Superior temporal gyrus (tissue), 1 donor: ENCODE measurements at regions not wholly inside any gene's neighbourhood (a gene's known extent, or its start where the extent isn't known, plus 50 kb on each side); places are given as distances from the start of the nearest gene placed in this dataset.
"Not testable (repeated sequence)": the region's sequence is repeated elsewhere in the genome, so short reads cannot be mapped to it uniquely, and the experiment has no call there.

Source experiments
- DNase-seq: peaks from one replicate; pipeline ENCODE4 v3.0.0-alpha.2; 2016; ENCODE audit errors: extremely low spot score

- DNase-seq, result not testable (repeated sequence)
These were observed 193.6 kb downstream of the FAM72C start for GRCh38 chr1:143778178-143778577.

DNA sequence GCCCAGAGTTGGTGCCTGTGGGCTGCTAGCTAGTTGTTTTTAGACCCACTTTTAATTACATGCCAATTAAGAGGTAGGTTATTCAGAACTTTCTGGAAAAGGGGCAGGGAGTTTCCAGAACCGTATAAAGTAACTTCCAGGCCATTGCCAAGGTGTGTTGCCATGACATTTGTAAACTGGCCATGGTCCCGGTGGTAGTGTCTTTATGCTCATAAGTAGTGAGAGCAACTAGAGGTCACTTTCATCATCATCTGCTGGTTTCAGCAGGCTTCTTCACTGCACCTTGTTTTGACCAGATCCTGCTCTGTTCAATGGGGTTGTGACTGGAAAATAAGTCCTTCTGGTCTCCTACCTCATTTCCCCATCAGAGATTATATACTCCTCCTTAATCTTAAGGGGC lies 207.0 kb downstream of the FAM72C start:
- peak; percentile 6 for DNase-seq

GRCh38 chr1:143760366-143760765 lies 211.4 kb downstream of the FAM72C start:
- DNase-seq, result not testable (repeated sequence)

DNA sequence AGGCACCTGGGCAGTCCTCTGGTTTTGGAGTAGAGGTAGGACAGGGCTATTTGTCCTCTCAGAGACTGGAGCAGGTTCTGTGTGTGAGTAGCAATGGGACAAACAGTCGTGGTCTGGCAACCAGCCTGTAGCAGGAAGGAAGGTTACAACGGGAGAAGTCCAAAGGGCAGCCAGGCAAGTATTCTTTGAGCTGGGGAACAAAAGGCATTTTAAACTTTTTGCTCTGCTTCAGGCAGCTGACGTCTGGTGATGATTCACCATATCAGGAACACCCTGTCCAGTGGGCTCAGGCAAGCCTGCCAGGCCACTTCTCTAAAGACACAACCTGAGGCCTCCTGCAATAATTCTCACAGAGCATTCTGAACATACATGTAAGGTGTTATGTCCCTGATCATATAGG lies 215.8 kb downstream of the FAM72C start:
- not testable (repeated sequence) for DNase-seq

DNA sequence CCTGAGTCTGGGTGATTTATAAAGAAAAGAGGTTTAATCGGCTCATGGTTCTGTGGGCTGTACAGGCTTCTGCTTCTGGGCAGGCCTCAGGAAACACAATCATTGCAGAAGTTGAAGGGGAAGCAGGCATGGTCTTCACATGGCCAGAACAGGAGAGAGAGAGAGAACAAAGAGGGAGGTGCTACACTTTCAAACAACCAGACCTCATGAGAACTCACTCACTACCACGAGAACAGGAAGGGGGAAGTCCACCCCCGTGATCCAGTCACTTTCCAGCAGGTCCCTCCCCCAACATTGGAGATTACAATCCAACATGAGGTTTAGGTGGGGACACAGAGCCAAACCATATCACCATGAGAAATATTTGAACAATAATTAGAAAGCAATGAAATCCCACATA lies 222.9 kb downstream of the FAM72C start:
- no peak for DNase-seq

GRCh38 chr1:143736562-143736961 lies 235.2 kb downstream of the FAM72C start:
- no peak for DNase-seq

GRCh38 chr1:143735764-143736461 lies 235.9 kb downstream of the FAM72C start:
- DNase-seq, result peak; percentile 12

- DNase-seq, result not testable (repeated sequence)
These were observed 237.5 kb downstream of the FAM72C start for GRCh38 chr1:143734261-143734660.

GRCh38 chr1:143730890-143731289 lies 240.9 kb downstream of the FAM72C start:
- DNase-seq, result not testable (repeated sequence)

DNA sequence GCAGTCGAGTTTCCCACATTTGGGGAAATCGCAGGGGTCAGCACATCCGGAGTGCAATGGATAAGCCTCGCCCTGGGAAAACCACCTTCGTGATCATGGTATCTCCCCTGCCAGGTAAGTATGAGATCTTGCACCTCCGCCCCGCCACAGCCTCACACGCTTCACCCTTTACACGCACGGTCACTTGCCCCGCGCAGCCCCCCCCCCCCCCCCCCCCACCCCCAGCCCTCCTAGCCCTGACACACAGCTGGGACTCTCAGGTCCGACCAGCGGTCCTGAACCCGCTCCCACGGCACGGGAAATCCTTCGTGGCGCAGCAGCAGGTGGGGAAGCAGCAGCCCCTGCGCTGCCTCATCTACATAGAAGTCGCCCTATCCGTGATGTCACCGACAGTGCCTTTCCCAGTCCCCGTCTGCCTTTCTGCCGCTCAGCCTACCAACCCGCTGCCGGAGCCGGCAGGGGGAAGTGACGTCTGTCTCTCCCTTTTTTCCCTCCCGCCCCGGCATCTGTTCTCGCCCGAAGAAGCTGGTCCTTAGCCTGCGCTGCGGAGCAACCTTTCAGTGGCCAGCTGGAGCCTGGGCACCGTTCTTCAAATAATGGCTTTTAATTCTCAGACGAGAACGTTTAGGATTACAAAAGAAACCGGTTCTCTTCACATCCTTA lies 242.2 kb downstream of the FAM72C start:
- DNase-seq, result not testable (repeated sequence)

DNA sequence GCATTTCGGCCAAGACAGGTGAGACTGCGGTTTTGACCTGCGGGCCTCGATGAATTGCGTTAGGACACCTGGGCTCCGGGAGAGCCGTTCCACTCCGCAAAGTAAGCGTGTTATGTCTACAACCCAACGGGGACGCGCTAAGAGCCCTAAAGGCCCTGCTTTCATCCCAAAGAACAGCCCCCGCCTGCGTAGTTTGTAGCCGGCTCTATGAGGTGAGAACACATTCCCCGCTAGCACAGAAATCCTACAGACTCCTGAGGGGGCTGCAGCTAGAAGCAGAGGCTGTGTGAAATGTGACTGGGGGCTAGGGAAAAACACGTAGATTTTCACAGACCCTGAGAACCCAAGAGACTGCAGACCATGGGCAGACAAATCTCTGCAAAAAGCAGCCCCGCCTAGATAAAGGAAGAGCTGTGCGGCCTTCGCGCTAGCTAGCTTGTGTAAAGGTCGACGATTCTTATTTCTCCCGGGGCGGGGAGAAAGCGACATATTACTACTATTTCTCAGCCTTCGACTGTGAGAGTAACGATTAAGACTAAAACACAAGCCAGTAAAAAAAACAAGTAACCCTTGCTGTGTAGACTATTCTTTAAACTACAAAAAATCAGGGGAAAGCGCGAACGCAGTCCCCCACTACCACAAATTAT lies 242.9 kb downstream of the FAM72C start:
- not testable (repeated sequence) for DNase-seq

DNA sequence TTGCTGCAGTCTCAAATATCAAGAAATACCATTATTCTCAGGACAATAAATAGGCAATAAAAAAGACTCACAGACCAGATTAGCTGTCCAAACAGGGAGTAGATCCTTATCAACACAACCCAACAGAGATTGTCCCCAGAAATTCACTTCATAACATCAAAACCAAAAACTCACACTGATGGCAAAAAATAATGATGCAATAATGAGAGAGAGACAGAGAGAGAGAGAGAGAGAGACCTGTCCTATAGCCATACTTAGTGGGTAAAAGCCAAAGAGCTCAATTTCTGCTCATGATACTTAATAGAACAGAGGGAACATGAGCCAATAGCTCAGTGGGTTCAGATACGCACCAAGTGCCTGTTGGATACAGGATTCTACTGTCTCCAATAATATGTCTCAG lies 244.5 kb downstream of the FAM72C start:
- DNase-seq, result no peak

GRCh38 chr1:143721024-143721373 lies 250.8 kb downstream of the FAM72C start:
- DNase-seq, result no peak

- DNase-seq, result no peak
These were observed 251.4 kb downstream of the FAM72C start for GRCh38 chr1:143720087-143721023.

- DNase-seq, result no peak
These were observed 253.3 kb downstream of the FAM72C start for GRCh38 chr1:143718524-143718923.

- DNase-seq, result no peak
These were observed 253.8 kb downstream of the FAM72C start for GRCh38 chr1:143718021-143718420.

- no peak for DNase-seq
These were observed 254.4 kb downstream of the FAM72C start for GRCh38 chr1:143717434-143717833.

GRCh38 chr1:143714913-143715312 lies 256.9 kb downstream of the FAM72C start:
- not testable (repeated sequence) for DNase-seq

GRCh38 chr1:143709606-143710259 lies 262.1 kb downstream of the FAM72C start:
- not testable (repeated sequence) for DNase-seq

DNA sequence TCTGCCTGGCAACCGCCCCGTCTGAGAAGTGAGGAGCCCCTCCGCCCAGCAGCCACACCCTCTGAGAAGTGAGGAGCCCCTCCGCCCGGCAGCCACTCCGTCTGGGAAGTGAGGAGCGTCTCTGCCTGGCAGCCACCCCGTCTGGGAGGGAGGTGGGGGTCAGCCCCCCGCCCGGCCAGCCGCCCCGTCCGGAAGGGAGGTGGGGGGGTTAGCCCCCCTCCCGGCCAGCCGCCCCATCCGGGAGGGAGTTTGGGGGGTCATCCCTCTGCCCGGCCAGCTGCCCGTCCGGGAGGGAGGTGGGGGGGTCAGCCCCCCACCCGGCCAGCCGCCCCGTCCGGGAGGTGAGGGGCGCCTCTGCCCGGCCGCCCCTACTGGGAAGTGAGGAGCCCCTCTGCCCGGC lies 269.0 kb downstream of the FAM72C start:
- not testable (repeated sequence) for DNase-seq

- no peak for DNase-seq
These were observed 272.1 kb downstream of the FAM72C start for GRCh38 chr1:143699731-143700130.
